Stomach (tissue), 8 donors: ENCODE measurements at regions not wholly inside any gene's neighbourhood (a gene's known extent, or its start where the extent isn't known, plus 50 kb on each side); places are given as distances from the start of the nearest gene placed in this dataset.

ENCODE experiments used
- DNase-seq, 2 donors: peaks; one replicate each; pipeline versions ENCODE4 v3.0.0 to v3.0.0-alpha.2; 2013 to 2019
- H3K27ac ChIP-seq, 5 donors: fragments of 200-600 bp in 4 of 5; sonication (generic) in 4 of 5; one replicate each; pipeline ENCODE4 v1.5.1; 2013 to 2019; ENCODE audit warnings: mild to moderate bottlenecking in 1 of 5, moderate library complexity in 1 of 5
- H3K27me3 ChIP-seq, 3 donors: fragments of 200-600 bp; sonication (generic); one replicate each; pipeline ENCODE4 v1.5.1; 2017 to 2019; ENCODE audit warnings: mixed run types in 1 of 3
- H3K36me3 ChIP-seq, 4 donors: fragments of 200-600 bp; sonication (generic); 1 replicate in 3 of 4; 2 replicates in 1 of 4; pipeline ENCODE4 v1.5.1; 2016 to 2019
- H3K4me1 ChIP-seq, 4 donors: fragments of 200-600 bp; sonication (generic); one replicate each; pipeline ENCODE4 v1.5.1; 2016 to 2019
- H3K4me3 ChIP-seq, 4 donors: fragments of 200-600 bp; sonication (generic) in 3 of 4; one replicate each; pipeline ENCODE4 v1.5.1; 2016 to 2019; ENCODE audit warnings: mild to moderate bottlenecking in 1 of 4
- H3K9me3 ChIP-seq, 4 donors: fragments of 200-600 bp; sonication (generic); one replicate each; pipeline ENCODE4 v1.5.1; 2016 to 2019
- EP300 ChIP-seq: sonication (generic); formaldehyde crosslinking; IDR thresholded peaks from one replicate; pipeline ENCODE4 v1.6.1; 2017; ENCODE audit warnings: antibody characterized with exemption
- POLR2A ChIP-seq, 4 donors: fragments of 450-650 bp; IDR thresholded peaks; one replicate each; pipeline ENCODE4 v1.6.1; 2016; ENCODE audit warnings: antibody characterized with exemption in 4 of 4, control low read depth in 2 of 4, mild to moderate bottlenecking in 1 of 4, moderate library complexity in 1 of 4
- POLR2AphosphoS5 ChIP-seq, 3 donors: sonication (generic); formaldehyde crosslinking; IDR thresholded peaks; one replicate each; pipeline ENCODE4 v1.6.1; 2016; ENCODE audit warnings: antibody characterized with exemption in 3 of 3
- WGBS, 5 donors: extraction: QIAGEN DNeasy Blood & Tissue Kit in 3 of 5; methylation state at CpG; one replicate each; pipeline versions ENCODE4 v1.1.5 to v1.1.7; 2013 to 2018; 5-methylcytosine and 5-hydroxymethylcytosine counted together
- intact Hi-C: fragments of 100-400 bp; cut with DNase I; formaldehyde crosslinking; loops from one replicate; pipeline ENCODE4 v1.15.1; 2023; ENCODE audit warnings: low total_unique reads
- TF ChIP-seq, protein P1 (sequence below), 7 experiments: fragments of 450-650 bp in 4 of 7; fragments of 200-600 bp in 3 of 7; sonication (generic) in 3 of 7; IDR thresholded peaks; one replicate each; pipeline ENCODE4 v1.5.1; 2016 to 2019; ENCODE audit warnings: antibody characterized with exemption in 7 of 7, control low read depth in 2 of 7, mild to moderate bottlenecking in 1 of 7
- donor health status: healthy with polysubstance abuse.
- donor health status: Bipolar disorder and iron deficiency.
- donor health status: healthy.

DNA sequence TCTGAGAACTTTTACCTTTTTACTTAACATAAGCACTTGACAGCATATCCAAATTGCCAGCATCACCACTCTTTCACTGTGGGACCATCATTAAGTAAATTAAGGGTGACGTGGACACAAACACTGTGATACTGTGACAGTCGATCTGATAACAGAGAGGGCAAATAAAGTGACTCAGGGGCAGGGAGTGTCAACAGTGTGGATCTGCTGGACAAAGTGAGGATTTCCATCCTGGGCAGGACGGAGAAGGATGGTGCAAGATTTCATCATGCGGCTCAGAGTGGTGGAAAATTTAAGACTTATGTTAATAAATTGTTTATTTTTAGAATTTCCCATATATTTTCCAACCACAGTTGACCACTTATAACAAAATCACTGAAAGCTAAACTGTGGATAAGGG, 60.0 kb upstream of the WDFY2 start:
- no peaks in the 10 kb centered on the region for H3K36me3 ChIP-seq
- H3K9me3 ChIP-seq, result no peaks in the 10 kb centered on the region
- H3K4me1 ChIP-seq, result peaks cover 0 to 18% (median 3%) of the 10 kb centered on the region in 4 donors
- no peak overlapping the region for H3K4me3 ChIP-seq
- no peak overlapping the region for H3K27ac ChIP-seq
- H3K27me3 ChIP-seq, result no peaks in the 10 kb centered on the region
- TF ChIP-seq, protein P1, sequence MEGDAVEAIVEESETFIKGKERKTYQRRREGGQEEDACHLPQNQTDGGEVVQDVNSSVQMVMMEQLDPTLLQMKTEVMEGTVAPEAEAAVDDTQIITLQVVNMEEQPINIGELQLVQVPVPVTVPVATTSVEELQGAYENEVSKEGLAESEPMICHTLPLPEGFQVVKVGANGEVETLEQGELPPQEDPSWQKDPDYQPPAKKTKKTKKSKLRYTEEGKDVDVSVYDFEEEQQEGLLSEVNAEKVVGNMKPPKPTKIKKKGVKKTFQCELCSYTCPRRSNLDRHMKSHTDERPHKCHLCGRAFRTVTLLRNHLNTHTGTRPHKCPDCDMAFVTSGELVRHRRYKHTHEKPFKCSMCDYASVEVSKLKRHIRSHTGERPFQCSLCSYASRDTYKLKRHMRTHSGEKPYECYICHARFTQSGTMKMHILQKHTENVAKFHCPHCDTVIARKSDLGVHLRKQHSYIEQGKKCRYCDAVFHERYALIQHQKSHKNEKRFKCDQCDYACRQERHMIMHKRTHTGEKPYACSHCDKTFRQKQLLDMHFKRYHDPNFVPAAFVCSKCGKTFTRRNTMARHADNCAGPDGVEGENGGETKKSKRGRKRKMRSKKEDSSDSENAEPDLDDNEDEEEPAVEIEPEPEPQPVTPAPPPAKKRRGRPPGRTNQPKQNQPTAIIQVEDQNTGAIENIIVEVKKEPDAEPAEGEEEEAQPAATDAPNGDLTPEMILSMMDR (IDR thresholded peaks at IDR 0.05), result no peak
- TF ChIP-seq POLR2AphosphoS5 (IDR thresholded peaks at IDR 0.05) (no peak), EP300 (no peak), POLR2A (IDR thresholded peaks at IDR 0.05) (no peak)
- intact Hi-C loops, result no loop called here
- 50 to 59% (median 51%) methylated on average over 4 of the region's 4 CpGs for WGBS, 5 donors
- DNase-seq, result no peak

DNA sequence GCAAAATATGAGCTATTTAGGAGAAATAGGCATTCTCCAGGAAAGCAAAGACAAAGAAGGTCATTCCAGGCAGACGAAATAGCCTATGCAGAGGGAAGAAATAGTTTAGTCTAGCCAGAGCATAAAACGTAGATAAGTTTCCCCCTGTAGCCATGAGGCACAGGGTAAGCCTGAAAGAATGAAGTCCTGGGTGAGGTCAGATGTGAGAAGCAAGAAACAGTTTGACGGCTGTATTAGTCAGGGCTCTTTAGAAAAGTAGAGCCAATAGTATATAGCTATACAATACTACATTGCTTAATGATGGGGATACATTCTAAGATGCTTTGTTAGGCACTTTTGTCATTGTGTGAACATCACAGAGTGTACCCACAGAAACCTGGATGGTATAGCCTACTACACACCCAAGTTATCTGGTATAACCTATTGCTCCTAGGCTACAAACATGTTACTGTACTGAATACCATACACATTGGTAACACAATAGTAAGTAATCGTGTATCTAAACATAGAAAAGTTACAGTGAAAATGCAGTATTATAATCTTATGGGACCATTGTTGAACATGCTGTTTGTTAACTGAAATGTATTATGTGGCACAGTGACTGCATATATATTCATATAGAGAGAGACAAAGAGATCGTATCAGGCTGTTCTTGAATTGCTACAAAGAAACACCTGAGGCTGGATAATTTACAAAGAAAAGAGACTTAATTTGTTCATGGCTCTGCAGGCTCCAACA, 59.3 kb upstream of the WDFY2 start:
- no peaks in the 10 kb centered on the region for H3K36me3 ChIP-seq
- no peak for TF ChIP-seq EP300
- TF ChIP-seq, protein P1 (IDR thresholded peaks at IDR 0.05), result no peak
- TF ChIP-seq POLR2AphosphoS5 (IDR thresholded peaks at IDR 0.05), result no peak
- no peak for TF ChIP-seq POLR2A (IDR thresholded peaks at IDR 0.05)
- WGBS, 5 donors, result 78 to 86% (median 80%) methylated on average over 5 of the region's 5 CpGs
- no peak overlapping the region for H3K27ac ChIP-seq
- H3K4me1 ChIP-seq, result peaks cover 0 to 18% (median 3%) of the 10 kb centered on the region in 4 donors
- intact Hi-C loops, result no loop called here
- no peaks in the 10 kb centered on the region for H3K9me3 ChIP-seq
- H3K4me3 ChIP-seq, result no peak overlapping the region
- H3K27me3 ChIP-seq, result no peaks in the 10 kb centered on the region
- DNase-seq, result no peak

- intact Hi-C loops, result no loop called here
- Histone ChIP-seq H3K36me3 (no peaks in the 10 kb centered on the region), H3K4me1 (peaks cover 0 to 18% (median under 1%) of the 10 kb centered on the region in 4 donors), H3K27me3 (no peaks in the 10 kb centered on the region), H3K9me3 (no peaks in the 10 kb centered on the region), H3K4me3 (no peak overlapping the region), H3K27ac (no peak overlapping the region)
- no peak for DNase-seq
- TF ChIP-seq POLR2A (IDR thresholded peaks at IDR 0.05) (no peak), EP300 (no peak)
- TF ChIP-seq, protein P1 (IDR thresholded peaks at IDR 0.05), result no peak
- WGBS, 5 donors, result 69 to 75% (median 74%) methylated on average over 5 of the region's 5 CpGs
Measured at GRCh38 chr13:51525567-51526167, 58.6 kb upstream of the WDFY2 start.

GRCh38 chr13:51526202-51526601, 58.1 kb upstream of the WDFY2 start:
- DNase-seq, result no peak
- Histone ChIP-seq H3K4me1 (peaks cover 0 to 18% (median 0%) of the 10 kb centered on the region in 4 donors), H3K27ac (no peak overlapping the region), H3K36me3 (no peaks in the 10 kb centered on the region), H3K9me3 (no peaks in the 10 kb centered on the region), H3K4me3 (no peak overlapping the region), H3K27me3 (no peaks in the 10 kb centered on the region)
- intact Hi-C loops, result no loop called here
- no peak for TF ChIP-seq POLR2AphosphoS5 (IDR thresholded peaks at IDR 0.05)
- TF ChIP-seq EP300, result no peak
- TF ChIP-seq, protein P1 (IDR thresholded peaks at IDR 0.05), result no peak
- TF ChIP-seq POLR2A (IDR thresholded peaks at IDR 0.05), result no peak
- WGBS, 5 donors, result 82 to 93% (median 85%) methylated on average over 3 of the region's 3 CpGs
